HepG2 (cell line): ENCODE measurements at regions not wholly inside any gene's neighbourhood (a gene's known extent, or its start where the extent isn't known, plus 50 kb on each side); places are given as distances from the start of the nearest gene placed in this dataset.

Experiments used
- ATAC-seq: fragments of 200-7000 bp; cut with Tn5 transposase; 3 replicates; pipeline ENCODE4 v1.9.1; 2020; ENCODE audit warnings: mild to moderate bottlenecking, moderate library complexity
- BruUV-seq: library from RNA; stranded (reverse); fragments of 400-500 nt; replicated peaks from 2 replicates; lab custom pipeline; 2021; lab: Mats Ljungman, UMichigan
- CTCF ChIA-PET: fragments of 300-600 bp; formaldehyde crosslinking; extraction: SDS; loops from one replicate; lab custom pipeline; 2021; ENCODE audit warnings: low total read pairs, inconsistent platforms, low intra/inter-chr PET ratio; lab: Yijun Ruan, JAX
- POLR2A ChIA-PET: fragments of 350-600 bp; sonication (Branson Sonifier 250); formaldehyde crosslinking; loops from one replicate; lab custom pipeline; 2020; ENCODE audit warnings: antibody characterized with exemption, inconsistent platforms; lab: Yijun Ruan, JAX
- DNase-seq: peaks from one replicate; pipeline ENCODE4 v3.0.0-alpha.2; 2015; ENCODE audit warnings: low spot score
- FAIRE-seq: peaks from 3 replicates; lab custom pipeline; 2011; peaks lifted over from hg19 to GRCh38; lab: Jason Lieb, UNC
- H2AFZ ChIP-seq: one replicate; pipeline ENCODE4 v1.6.1; 2011; ENCODE audit warnings: low read length, inconsistent platforms
- H3K27ac ChIP-seq: fragments of 300-600 bp; 3 replicates; pipeline ENCODE4 v1.8.0; 2011; ENCODE audit warnings: mixed run types, mild to moderate bottlenecking, mixed read lengths, low read length, inconsistent platforms; ENCODE audit not compliant: insufficient read depth; ENCODE audit errors: extremely low read length
- H3K27me3 ChIP-seq, 2 experiments: fragments of 200-600 bp in 1 of 2; 2 replicates in 1 of 2; 3 replicates in 1 of 2; pipeline versions ENCODE4 v1.6.0 to v1.8.0; 2011; ENCODE audit warnings: low read length in 2 of 2, mild to moderate bottlenecking in 2 of 2, moderate library complexity in 2 of 2, inconsistent platforms in 1 of 2; ENCODE audit not compliant: insufficient read depth in 2 of 2, control insufficient read depth in 1 of 2
- H3K36me3 ChIP-seq, 2 experiments: fragments of 200-600 bp in 1 of 2; replicated peaks in 1 of 2; 2 replicates in 1 of 2; 3 replicates in 1 of 2; pipeline versions ENCODE4 v1.5.1 to v1.8.0; 2011; ENCODE audit warnings: low read length in 2 of 2, inconsistent platforms in 1 of 2; ENCODE audit not compliant: insufficient read depth in 2 of 2, control insufficient read depth in 1 of 2
- H3K4me1 ChIP-seq: 2 replicates; pipeline ENCODE4 v1.5.1; 2012; ENCODE audit warnings: low read length, inconsistent platforms; ENCODE audit not compliant: insufficient read depth
- H3K4me2 ChIP-seq: 2 replicates; pipeline ENCODE4 v1.6.0; 2011; ENCODE audit warnings: low read depth, low read length, inconsistent platforms
- H3K4me3 ChIP-seq, 3 experiments: fragments of 200-600 bp in 1 of 3; sonication (generic), shearing (Covaris generic) in 1 of 3; replicated peaks in 1 of 3; 2 replicates each; pipeline ENCODE4 v1.5.1; 2011 to 2016; ENCODE audit warnings: low read length in 3 of 3, inconsistent platforms in 2 of 3, low read depth in 2 of 3, mild to moderate bottlenecking in 2 of 3, control low read depth in 1 of 3, mixed read lengths in 1 of 3; ENCODE audit not compliant: insufficient read depth in 1 of 3
- H3K79me2 ChIP-seq: one replicate; pipeline ENCODE4 v1.6.1; 2011; ENCODE audit warnings: low read length, inconsistent platforms; ENCODE audit not compliant: insufficient read depth
- H3K9ac ChIP-seq: 2 replicates; pipeline ENCODE4 v1.6.0; 2011; ENCODE audit warnings: mild to moderate bottlenecking, low read depth, low read length, inconsistent platforms; ENCODE audit not compliant: insufficient read depth
- H3K9me3 ChIP-seq: 2 replicates; pipeline ENCODE4 v1.5.1; 2012; ENCODE audit warnings: mild to moderate bottlenecking, low read length
- H4K20me1 ChIP-seq: 2 replicates; pipeline ENCODE4 v1.6.0; 2011; ENCODE audit warnings: inconsistent platforms, mild to moderate bottlenecking, low read length, moderate library complexity; ENCODE audit not compliant: insufficient read depth
- DPF2 ChIP-seq: sonication (generic); formaldehyde crosslinking; IDR thresholded peaks from 2 replicates; pipeline ENCODE4 v1.4.0; 2020; ENCODE audit warnings: mild to moderate bottlenecking, low read depth, missing genetic modification reagents, borderline replicate concordance
- ISL2 ChIP-seq: sonication (generic); formaldehyde crosslinking; IDR thresholded peaks from 2 replicates; pipeline ENCODE4 v1.5.0; 2020; ENCODE audit warnings: missing genetic modification reagents
- MTF2 ChIP-seq: sonication (generic); formaldehyde crosslinking; IDR thresholded peaks from 2 replicates; pipeline ENCODE4 v1.5.0; 2020; ENCODE audit warnings: missing genetic modification reagents, borderline replicate concordance
- SP140L ChIP-seq: sonication (generic); formaldehyde crosslinking; IDR thresholded peaks from 2 replicates; pipeline ENCODE4 v1.4.0; 2020; ENCODE audit warnings: missing genetic modification reagents, borderline replicate concordance
- ZNF160 ChIP-seq: sonication (generic); formaldehyde crosslinking; IDR thresholded peaks from 2 replicates; pipeline ENCODE4 v1.8.0; 2022; ENCODE audit warnings: mild to moderate bottlenecking, inconsistent platforms, missing genetic modification reagents
- WGBS: methylation state at CpG from one replicate; pipeline ENCODE4 v1.1.6; 2017; ENCODE audit warnings: low lambda C conversion rate; 5-methylcytosine and 5-hydroxymethylcytosine counted together
- in situ Hi-C: cut with HindIII; loops from 2 replicates; pipeline ENCODE4 v1.10.0; 2017; ENCODE audit warnings: low pct_unique_long_range_greater_than_20kb; ENCODE audit not compliant: extremely low pct_ligation_motif_present
- intact Hi-C: fragments of 100-400 bp; cut with micrococcal nuclease; formaldehyde crosslinking; loops from one replicate; pipeline ENCODE4 v1.10.0; 2022; ENCODE audit not compliant: unreplicated experiment
- TF ChIP-seq, protein P1 (sequence below): IDR thresholded peaks from 2 replicates; pipeline ENCODE4 v1.6.1; 2016; ENCODE audit warnings: control low read depth
- TF ChIP-seq, protein P2 (sequence below): sonication (generic); formaldehyde crosslinking; conservative IDR thresholded peaks from 2 replicates; pipeline ENCODE4 v1.8.1; 2023; ENCODE audit warnings: missing genetic modification reagents

DNA sequence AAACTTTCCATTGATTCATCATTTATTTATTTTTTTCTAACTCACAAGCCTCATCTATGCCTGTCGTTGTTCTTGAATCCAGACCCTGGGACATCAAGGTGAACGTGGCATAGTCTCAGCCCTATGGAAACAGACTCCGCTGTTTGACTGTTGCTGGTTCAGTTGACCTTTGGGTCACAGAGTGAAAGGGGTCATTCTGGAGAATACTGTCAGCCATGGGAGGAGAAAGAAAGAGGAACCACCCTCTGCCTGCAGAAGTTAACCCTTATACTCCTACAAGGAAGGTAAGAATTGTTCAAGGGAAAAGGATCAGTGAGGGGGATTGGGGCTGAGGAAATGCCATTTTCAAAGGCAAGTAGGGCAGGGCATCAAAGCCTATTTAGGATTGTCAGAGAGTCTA lies 387.6 kb upstream of the MAF start (continued):
- TF ChIP-seq, protein P1, sequence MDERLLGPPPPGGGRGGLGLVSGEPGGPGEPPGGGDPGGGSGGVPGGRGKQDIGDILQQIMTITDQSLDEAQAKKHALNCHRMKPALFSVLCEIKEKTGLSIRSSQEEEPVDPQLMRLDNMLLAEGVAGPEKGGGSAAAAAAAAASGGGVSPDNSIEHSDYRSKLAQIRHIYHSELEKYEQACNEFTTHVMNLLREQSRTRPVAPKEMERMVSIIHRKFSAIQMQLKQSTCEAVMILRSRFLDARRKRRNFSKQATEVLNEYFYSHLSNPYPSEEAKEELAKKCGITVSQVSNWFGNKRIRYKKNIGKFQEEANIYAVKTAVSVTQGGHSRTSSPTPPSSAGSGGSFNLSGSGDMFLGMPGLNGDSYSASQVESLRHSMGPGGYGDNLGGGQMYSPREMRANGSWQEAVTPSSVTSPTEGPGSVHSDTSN (CRISPR knock-in tag): no peak
- TF ChIP-seq ISL2 (CRISPR knock-in tag) (no peak), SP140L (CRISPR knock-in tag) (no peak)
- TF ChIP-seq, protein P2, sequence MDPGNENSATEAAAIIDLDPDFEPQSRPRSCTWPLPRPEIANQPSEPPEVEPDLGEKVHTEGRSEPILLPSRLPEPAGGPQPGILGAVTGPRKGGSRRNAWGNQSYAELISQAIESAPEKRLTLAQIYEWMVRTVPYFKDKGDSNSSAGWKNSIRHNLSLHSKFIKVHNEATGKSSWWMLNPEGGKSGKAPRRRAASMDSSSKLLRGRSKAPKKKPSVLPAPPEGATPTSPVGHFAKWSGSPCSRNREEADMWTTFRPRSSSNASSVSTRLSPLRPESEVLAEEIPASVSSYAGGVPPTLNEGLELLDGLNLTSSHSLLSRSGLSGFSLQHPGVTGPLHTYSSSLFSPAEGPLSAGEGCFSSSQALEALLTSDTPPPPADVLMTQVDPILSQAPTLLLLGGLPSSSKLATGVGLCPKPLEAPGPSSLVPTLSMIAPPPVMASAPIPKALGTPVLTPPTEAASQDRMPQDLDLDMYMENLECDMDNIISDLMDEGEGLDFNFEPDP: no peak
- TF ChIP-seq, all 625 proteins: peak for 0

DNA sequence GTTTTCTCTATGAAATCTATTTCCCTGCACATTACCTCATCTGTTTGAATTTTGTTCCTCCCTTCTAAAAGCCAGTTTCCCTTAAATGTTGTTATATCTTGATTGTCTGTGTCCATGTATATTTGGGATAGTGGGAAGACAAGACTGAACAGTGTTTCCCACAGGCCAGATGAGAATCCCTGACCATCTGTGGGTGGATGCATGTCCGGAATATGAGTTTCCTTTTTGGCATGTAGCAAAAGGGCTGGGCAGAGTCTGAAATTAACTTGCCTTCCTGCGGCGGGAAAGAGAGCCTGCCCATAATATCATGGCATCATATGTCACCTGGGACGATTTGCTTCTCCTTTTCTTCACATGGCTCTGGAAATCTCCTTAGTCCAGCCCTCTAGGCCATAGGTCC lies 385.8 kb upstream of the MAF start:
- H3K79me2 ChIP-seq: no peaks in the 10 kb centered on the region
- BruUV-seq: no TSS peak
- DNase-seq: no peak
- no peak overlapping the region for H3K27ac ChIP-seq
- no peaks in the 10 kb centered on the region for H3K27me3 ChIP-seq
- H3K9me3 ChIP-seq: no peaks in the 10 kb centered on the region
- H3K4me2 ChIP-seq: no peak overlapping the region
- H3K36me3 ChIP-seq: no peaks in the 10 kb centered on the region
- 52% methylated on average over 4 of the region's 4 CpGs for WGBS
- H4K20me1 ChIP-seq: no peaks in the 10 kb centered on the region
- intact Hi-C loops (no loop called here), in situ Hi-C loops (no loop called here)
- POLR2A ChIA-PET: no interaction called here
- CTCF ChIA-PET: no interaction called here
- no peak overlapping the region for H3K4me3 ChIP-seq
- H2AFZ ChIP-seq: no peak overlapping the region
- no peak for FAIRE-seq
- no peak overlapping the region for H3K9ac ChIP-seq
- TF ChIP-seq DPF2 (CRISPR knock-in tag) (no peak), MTF2 (CRISPR knock-in tag) (no peak), ZNF160 (CRISPR knock-in tag) (no peak)
- ATAC-seq: no peak
- no peaks in the 10 kb centered on the region for H3K4me1 ChIP-seq
